ENCODE measurements at regions not wholly inside any gene's neighbourhood (a gene's known extent, or its start where the extent isn't known, plus 50 kb on each side); places are given as distances from the start of the nearest gene placed in this dataset.

DNA sequence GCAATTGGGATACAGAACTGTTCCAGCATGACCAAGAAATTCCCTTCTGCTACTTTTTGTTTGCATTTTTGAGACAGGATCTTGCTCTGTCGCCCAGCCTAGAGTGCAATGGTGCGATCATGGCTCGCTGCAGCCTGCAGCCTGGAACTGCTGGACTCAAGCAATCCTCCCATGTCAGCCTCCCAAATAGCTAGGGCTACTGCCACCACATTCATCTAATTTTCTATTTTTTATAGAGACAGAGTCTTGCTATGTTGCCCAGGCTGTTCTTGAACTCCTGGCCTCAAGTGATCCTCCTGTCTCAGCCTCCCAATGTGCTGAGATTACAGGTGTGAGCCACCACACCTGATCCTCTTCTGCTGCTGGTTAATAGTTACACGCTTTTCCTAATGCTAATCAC lies 204.9 kb downstream of the SOX4 start:
- TF ChIP-seq POLR2A (IDR thresholded peaks at IDR 0.05) (no peak), EP300 (IDR thresholded peaks at IDR 0.05) (no peak)
- TF ChIP-seq, protein P1, sequence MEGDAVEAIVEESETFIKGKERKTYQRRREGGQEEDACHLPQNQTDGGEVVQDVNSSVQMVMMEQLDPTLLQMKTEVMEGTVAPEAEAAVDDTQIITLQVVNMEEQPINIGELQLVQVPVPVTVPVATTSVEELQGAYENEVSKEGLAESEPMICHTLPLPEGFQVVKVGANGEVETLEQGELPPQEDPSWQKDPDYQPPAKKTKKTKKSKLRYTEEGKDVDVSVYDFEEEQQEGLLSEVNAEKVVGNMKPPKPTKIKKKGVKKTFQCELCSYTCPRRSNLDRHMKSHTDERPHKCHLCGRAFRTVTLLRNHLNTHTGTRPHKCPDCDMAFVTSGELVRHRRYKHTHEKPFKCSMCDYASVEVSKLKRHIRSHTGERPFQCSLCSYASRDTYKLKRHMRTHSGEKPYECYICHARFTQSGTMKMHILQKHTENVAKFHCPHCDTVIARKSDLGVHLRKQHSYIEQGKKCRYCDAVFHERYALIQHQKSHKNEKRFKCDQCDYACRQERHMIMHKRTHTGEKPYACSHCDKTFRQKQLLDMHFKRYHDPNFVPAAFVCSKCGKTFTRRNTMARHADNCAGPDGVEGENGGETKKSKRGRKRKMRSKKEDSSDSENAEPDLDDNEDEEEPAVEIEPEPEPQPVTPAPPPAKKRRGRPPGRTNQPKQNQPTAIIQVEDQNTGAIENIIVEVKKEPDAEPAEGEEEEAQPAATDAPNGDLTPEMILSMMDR (IDR thresholded peaks at IDR 0.05) = no peak
